ENCODE measurements at regions not wholly inside any gene's neighbourhood (a gene's known extent, or its start where the extent isn't known, plus 50 kb on each side); places are given as distances from the start of the nearest gene placed in this dataset.

- no peak for TF ChIP-seq CTCF (IDR thresholded peaks at IDR 0.05)
- TF ChIP-seq ZFX (IDR thresholded peaks at IDR 0.05; ENCODE audit: borderline replicate concordance) = no peak
Measured at GRCh38 chr14:106107703-106108102, 581.3 kb downstream of the TMEM121 start.

Measured in 22Rv1 (cell line).